ACC112 (cell line): ENCODE measurements at regions not wholly inside any gene's neighbourhood (a gene's known extent, or its start where the extent isn't known, plus 50 kb on each side); places are given as distances from the start of the nearest gene placed in this dataset.
"Not testable (repeated sequence)": the region's sequence is repeated elsewhere in the genome, so short reads cannot be mapped to it uniquely, and the experiment has no call there.

Experiments
- H2AFZ ChIP-seq: fragments of 200-600 bp; sonication (generic); one replicate; pipeline ENCODE4 v1.6.0; 2017; ENCODE audit warnings: antibody characterized with exemption, low read length; ENCODE audit not compliant: unreplicated experiment
- H3K27ac ChIP-seq: fragments of 200-600 bp; sonication (generic); 2 replicates; pipeline ENCODE4 v1.5.1; 2014; ENCODE audit warnings: low read depth, mild to moderate bottlenecking, antibody characterized with exemption, low read length, moderate library complexity
- H3K27me3 ChIP-seq: fragments of 200-600 bp; sonication (generic); 2 replicates; pipeline ENCODE4 v1.6.1; 2014; ENCODE audit warnings: mild to moderate bottlenecking, antibody characterized with exemption, low read length, moderate library complexity, mixed read lengths; ENCODE audit not compliant: insufficient read depth
- H3K36me3 ChIP-seq: fragments of 200-600 bp; sonication (generic); 2 replicates; pipeline ENCODE4 v1.6.1; 2016; ENCODE audit warnings: mild to moderate bottlenecking, antibody characterized with exemption, low read length, moderate library complexity, mixed read lengths; ENCODE audit not compliant: insufficient read depth
- H3K4me1 ChIP-seq: fragments of 200-600 bp; sonication (generic); one replicate; pipeline ENCODE4 v1.6.1; 2016; ENCODE audit warnings: low read length, mixed read lengths; ENCODE audit not compliant: insufficient read depth, unreplicated experiment, control insufficient read depth
- H3K4me3 ChIP-seq: fragments of 200-600 bp; sonication (generic); 2 replicates; pipeline ENCODE4 v1.5.1; 2014; ENCODE audit warnings: mild to moderate bottlenecking, low read depth, low read length
- H3K79me2 ChIP-seq: fragments of 200-600 bp; sonication (generic); one replicate; pipeline ENCODE4 v1.6.0; 2016; ENCODE audit warnings: low read length; ENCODE audit not compliant: control insufficient read depth, unreplicated experiment, insufficient read depth

GRCh38 chr17:72470734-72471133, 349.9 kb downstream of the SOX9 start:
- Histone ChIP-seq H3K4me1 (peaks cover 10% of the 10 kb centered on the region), H3K27ac (no peak overlapping the region), H3K4me3 (no peak overlapping the region), H2AFZ (no peak overlapping the region), H3K79me2 (peaks cover 3% of the 10 kb centered on the region), H3K27me3 (no peaks in the 10 kb centered on the region), H3K36me3 (no peaks in the 10 kb centered on the region)

- no peaks in the 10 kb centered on the region for H3K27me3 ChIP-seq
- no peak overlapping the region for H2AFZ ChIP-seq
- no peaks in the 10 kb centered on the region for H3K36me3 ChIP-seq
- H3K27ac ChIP-seq, result no peak overlapping the region
- H3K79me2 ChIP-seq, result peaks cover 3% of the 10 kb centered on the region
- peaks cover 4% of the 10 kb centered on the region for H3K4me1 ChIP-seq
- no peak overlapping the region for H3K4me3 ChIP-seq
Measured at GRCh38 chr17:72471296-72471695, 350.5 kb downstream of the SOX9 start.

- H3K4me1 ChIP-seq, result no peaks in the 10 kb centered on the region
- H3K27me3 ChIP-seq, result no peaks in the 10 kb centered on the region
- no peaks in the 10 kb centered on the region for H3K36me3 ChIP-seq
- no peak overlapping the region for H3K4me3 ChIP-seq
- no peak overlapping the region for H3K27ac ChIP-seq
- peaks cover 3% of the 10 kb centered on the region for H3K79me2 ChIP-seq
- no peak overlapping the region for H2AFZ ChIP-seq
Measured at GRCh38 chr17:72472106-72472505, 351.3 kb downstream of the SOX9 start.

GRCh38 chr17:72472853-72473390, 352.1 kb downstream of the SOX9 start:
- H3K4me3 ChIP-seq, H3K27me3 ChIP-seq, H3K36me3 ChIP-seq, H3K79me2 ChIP-seq, H3K4me1 ChIP-seq, H2AFZ ChIP-seq, H3K27ac ChIP-seq: not testable (repeated sequence)

GRCh38 chr17:72474243-72474642, 353.4 kb downstream of the SOX9 start:
- Histone ChIP-seq H3K79me2 (no peaks in the 10 kb centered on the region), H3K27me3 (no peaks in the 10 kb centered on the region), H3K4me3 (no peak overlapping the region), H3K27ac (no peak overlapping the region), H3K36me3 (no peaks in the 10 kb centered on the region), H3K4me1 (no peaks in the 10 kb centered on the region), H2AFZ (no peak overlapping the region)

- no peaks in the 10 kb centered on the region for H3K4me1 ChIP-seq
- H3K27ac ChIP-seq, result no peak overlapping the region
- H3K4me3 ChIP-seq, result no peak overlapping the region
- H3K36me3 ChIP-seq, result no peaks in the 10 kb centered on the region
- H3K79me2 ChIP-seq, result no peaks in the 10 kb centered on the region
- no peaks in the 10 kb centered on the region for H3K27me3 ChIP-seq
- no peak overlapping the region for H2AFZ ChIP-seq
Measured at GRCh38 chr17:72474719-72475477, 354.1 kb downstream of the SOX9 start.

- no peak overlapping the region for H3K27ac ChIP-seq
- H3K36me3 ChIP-seq, result no peaks in the 10 kb centered on the region
- no peaks in the 10 kb centered on the region for H3K79me2 ChIP-seq
Measured at GRCh38 chr17:72476134-72476533, 355.3 kb downstream of the SOX9 start.

GRCh38 chr17:72476575-72476986, 355.8 kb downstream of the SOX9 start:
- H3K27me3 ChIP-seq, result no peaks in the 10 kb centered on the region
- no peaks in the 10 kb centered on the region for H3K36me3 ChIP-seq
- no peak overlapping the region for H2AFZ ChIP-seq
- H3K4me3 ChIP-seq, result no peak overlapping the region
- no peaks in the 10 kb centered on the region for H3K79me2 ChIP-seq
- no peak overlapping the region for H3K27ac ChIP-seq
- no peaks in the 10 kb centered on the region for H3K4me1 ChIP-seq

More at GRCh38 chr17:72476134-72476533, 355.3 kb downstream of the SOX9 start:
- Histone ChIP-seq H3K4me3 (no peak overlapping the region), H3K4me1 (no peaks in the 10 kb centered on the region), H3K27me3 (no peaks in the 10 kb centered on the region), H2AFZ (no peak overlapping the region)

GRCh38 chr17:72477491-72477890, 356.7 kb downstream of the SOX9 start:
- H2AFZ ChIP-seq, result no peak overlapping the region
- H3K4me3 ChIP-seq, result no peak overlapping the region
- H3K36me3 ChIP-seq, result no peaks in the 10 kb centered on the region
- no peak overlapping the region for H3K27ac ChIP-seq
- H3K27me3 ChIP-seq, result no peaks in the 10 kb centered on the region
- no peaks in the 10 kb centered on the region for H3K4me1 ChIP-seq
- no peaks in the 10 kb centered on the region for H3K79me2 ChIP-seq

- H3K4me1 ChIP-seq, result no peaks in the 10 kb centered on the region
- no peak overlapping the region for H3K4me3 ChIP-seq
Measured at GRCh38 chr17:72479113-72479512, 358.3 kb downstream of the SOX9 start.

GRCh38 chr17:72481572-72481971, 360.8 kb downstream of the SOX9 start:
- H3K36me3 ChIP-seq, result no peaks in the 10 kb centered on the region
- H3K79me2 ChIP-seq, result no peaks in the 10 kb centered on the region

More at GRCh38 chr17:72479113-72479512, 358.3 kb downstream of the SOX9 start:
- no peak overlapping the region for H3K27ac ChIP-seq
- no peak overlapping the region for H2AFZ ChIP-seq
- H3K79me2 ChIP-seq, result no peaks in the 10 kb centered on the region
- no peaks in the 10 kb centered on the region for H3K36me3 ChIP-seq
- no peaks in the 10 kb centered on the region for H3K27me3 ChIP-seq

More at GRCh38 chr17:72481572-72481971, 360.8 kb downstream of the SOX9 start:
- H3K27me3 ChIP-seq, result no peaks in the 10 kb centered on the region
- no peaks in the 10 kb centered on the region for H3K4me1 ChIP-seq
- H3K27ac ChIP-seq, result no peak overlapping the region
- no peak overlapping the region for H2AFZ ChIP-seq
- no peak overlapping the region for H3K4me3 ChIP-seq
